NCI-H69 (cell line): ENCODE measurements at regions not wholly inside any gene's neighbourhood (a gene's known extent, or its start where the extent isn't known, plus 50 kb on each side); places are given as distances from the start of the nearest gene placed in this dataset.

ENCODE experiments used
- DNase-seq: peaks from one replicate; lab custom pipeline; 2025; lab: John Stamatoyannopoulos, UW

DNA sequence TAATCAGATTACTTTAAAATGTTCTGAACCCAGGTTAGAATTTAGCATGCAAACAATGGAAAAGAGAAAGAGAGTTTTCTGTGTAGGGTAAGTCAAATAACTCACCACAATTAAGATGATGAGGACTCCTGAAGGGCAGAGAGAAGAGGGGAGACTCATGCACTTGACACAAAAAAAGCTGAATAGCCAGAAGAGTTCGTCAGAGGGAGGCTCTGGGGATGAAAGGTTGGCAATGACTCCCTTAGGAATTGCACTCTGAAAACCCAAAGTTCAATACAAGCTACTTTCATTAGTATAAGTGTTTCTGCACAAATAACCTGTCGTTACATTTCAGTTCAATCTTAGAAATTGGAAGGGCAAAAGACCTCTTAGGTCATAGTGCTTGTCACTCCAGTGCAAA lies 434.4 kb upstream of the PCDH9 start:
- DNase-seq, result no peak

DNA sequence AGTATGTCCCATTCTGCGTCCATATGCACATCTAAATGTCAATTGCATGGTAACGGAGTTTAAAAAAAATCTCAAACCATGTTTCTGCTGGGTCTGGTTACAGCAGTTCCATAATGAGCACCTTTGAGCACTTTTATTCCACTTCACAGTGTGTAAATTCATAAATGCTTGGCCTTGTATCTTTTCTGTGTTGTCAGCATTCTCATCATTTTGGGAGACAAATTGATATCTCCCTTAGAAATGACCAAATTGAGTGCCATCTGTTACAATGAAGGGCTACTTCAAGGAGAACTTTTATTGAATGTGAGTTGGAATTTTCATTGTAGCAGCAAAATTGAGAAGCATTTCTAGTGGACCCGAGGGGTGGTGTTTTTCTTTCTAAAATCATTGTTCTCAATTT lies 432.9 kb upstream of the PCDH9 start:
- DNase-seq, result peak; percentile 22

DNA sequence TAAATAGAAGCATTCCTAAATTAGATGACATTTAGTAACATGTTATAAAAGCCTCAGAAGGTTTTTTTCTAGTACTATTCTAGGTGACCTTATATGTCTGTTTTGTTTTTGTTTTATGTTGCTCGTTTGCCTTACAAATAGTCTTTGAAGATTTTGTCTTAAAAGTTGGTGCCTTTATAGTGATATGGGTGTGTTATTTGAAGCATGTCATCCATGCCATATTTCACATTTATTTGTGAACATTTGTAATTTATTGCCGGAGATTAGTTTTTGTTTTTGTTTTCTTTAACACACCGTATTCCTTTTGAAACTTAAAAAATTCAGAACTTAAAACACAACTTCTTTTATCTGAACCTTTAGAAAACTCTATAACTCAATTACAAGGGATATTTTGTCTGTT lies 422.8 kb upstream of the PCDH9 start:
- DNase-seq, result no peak

DNA sequence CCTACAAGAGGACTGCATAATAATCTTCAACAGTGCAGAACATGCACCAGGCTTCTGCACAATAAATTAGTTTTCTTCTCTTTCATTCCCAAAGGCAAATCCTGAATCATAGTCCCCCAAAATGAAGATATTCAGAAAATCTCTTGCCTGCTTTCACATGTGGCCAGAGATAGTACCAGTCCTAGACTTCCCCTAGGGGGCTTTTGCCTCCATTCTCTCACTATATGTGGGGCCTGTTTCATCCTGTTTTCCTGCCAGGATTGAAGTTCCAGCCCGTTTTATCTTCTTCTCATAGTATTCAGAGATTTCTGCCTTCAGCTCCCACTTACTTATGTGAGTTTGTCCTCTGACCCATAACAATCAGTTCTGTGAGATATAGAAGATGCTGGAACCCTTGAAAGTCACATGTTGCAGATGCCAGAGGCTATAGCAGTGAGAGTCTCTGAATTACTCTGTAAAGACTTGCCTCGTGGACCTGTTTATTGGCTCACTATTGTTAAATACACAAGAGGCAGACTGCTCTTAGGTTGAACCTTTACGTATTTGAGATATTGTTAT lies 421.9 kb upstream of the PCDH9 start:
- no peak for DNase-seq

DNA sequence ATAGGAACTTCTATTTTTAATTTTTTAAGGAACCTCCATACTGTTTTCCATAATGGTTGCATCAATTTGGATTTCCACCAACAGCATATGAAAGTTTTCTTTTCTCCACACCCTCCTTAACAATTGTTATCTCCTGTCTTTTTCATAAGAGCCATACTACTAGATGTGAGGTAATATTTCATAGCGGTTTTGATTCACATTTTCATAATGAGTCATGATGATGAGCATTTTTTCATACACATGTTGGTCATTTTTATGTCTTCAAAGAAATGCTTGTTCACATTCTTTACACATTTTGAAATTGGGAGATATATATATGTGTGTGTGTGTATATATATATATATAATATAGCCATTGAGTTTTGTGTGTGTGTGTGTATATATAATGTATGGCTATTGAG lies 420.3 kb upstream of the PCDH9 start:
- DNase-seq, result no peak

DNA sequence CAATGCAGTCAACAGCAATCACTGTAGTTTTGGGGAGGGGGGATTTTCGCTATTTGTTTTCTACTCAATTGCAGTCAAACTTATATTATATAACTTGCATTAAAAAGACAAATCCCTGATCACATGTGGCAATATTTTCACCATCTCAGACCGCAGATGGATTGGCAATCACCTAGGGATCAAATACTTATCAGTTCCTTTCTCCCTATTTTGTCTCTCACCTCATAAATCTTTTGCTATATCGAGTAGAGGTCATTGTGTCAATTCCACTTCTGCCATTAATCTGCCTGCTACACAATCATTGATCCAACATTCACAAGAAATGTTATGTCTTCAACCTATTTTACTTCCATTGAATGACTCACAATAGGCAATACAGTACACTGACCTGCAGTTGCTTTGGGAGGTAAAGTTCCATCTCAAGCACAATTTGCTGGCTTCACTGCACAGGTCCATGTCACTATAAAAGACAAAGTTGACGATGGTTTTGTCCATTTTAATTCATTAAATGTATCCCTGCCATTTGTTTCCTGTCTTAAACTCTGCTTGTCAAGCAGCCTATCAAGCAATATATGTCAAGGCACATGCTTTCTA lies 415.8 kb upstream of the PCDH9 start:
- DNase-seq, result no peak

DNA sequence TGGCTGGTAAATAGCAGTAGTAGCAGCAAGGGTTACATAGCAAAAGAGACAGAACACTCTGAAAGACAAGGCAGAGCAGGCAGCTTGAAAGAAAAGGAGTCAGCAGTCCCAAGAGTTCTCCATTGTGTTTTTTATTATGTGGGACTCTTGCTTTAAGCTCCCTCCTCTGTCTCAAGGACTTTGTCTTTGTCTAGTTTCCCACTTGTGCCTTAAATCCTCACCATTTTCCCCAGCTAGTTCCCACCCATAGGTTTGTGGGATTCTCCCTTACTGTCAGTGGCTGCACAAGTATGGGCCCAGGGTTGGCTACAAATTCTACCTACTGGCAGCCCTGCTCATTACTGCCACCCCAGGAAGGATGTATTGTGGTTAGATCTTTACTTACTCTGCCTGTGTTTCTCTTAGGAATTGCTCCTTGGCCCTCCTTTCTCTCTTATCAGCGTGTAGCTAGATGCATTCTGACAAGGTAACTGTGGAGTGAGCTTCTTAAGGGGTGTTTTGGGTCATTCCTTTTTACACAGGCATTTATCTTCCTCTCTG lies 413.4 kb upstream of the PCDH9 start:
- peak; percentile 9 for DNase-seq

DNA sequence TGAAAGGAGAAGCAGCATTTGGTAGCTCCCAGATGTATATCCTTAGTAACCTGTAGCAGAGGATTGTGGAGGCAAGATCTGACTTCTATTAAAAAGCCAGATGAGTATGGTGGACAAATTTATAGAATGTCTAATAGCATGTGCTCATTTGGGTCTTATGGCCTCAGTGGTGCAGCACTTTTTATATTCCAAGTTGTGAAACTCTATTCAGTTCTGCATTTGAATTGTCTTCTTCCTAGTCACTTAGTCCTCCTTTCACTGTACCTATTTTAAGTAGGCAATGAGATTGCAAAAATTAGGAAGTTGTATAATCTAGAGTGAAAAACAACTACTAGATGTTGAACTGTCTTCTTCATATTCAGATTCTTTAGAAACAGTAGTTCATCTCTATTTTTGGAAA lies 412.5 kb upstream of the PCDH9 start:
- no peak for DNase-seq

DNA sequence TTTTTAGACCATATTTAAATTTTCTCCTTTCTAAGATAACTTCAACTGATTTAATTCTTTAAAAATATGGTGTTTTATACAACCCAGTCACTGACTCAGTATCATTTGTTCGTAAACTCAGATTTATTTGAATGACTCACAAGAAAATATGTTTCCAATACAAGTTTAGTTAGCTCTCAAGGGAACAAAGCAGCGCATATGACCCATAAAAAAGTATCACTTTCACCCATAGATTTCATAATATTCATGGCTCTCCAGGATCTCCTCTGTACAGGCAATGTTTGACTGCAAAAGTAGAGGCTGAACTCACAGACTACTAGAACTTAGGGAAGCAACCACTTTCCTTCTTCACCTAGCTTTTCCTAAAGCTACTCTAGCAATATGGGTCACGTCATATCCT lies 405.6 kb upstream of the PCDH9 start:
- no peak for DNase-seq

DNA sequence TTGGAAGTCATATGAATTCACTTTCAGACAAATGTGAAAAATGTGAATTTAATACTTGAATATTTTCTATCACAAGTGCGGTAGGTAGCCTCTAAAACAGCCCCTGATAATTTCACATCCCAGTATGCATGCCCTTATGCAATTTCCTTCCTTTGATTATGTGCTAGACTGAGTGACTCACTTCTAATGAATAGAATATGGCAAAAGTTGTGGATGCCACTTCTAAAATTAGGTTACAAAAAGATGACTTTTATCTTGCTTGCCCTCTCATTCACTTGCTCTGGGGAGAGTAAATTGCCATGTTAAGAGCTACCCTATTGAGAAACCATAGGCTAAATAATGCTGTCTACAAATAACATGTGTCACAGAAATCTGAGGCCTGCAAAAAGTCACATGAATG lies 402.5 kb upstream of the PCDH9 start:
- DNase-seq, result no peak

DNA sequence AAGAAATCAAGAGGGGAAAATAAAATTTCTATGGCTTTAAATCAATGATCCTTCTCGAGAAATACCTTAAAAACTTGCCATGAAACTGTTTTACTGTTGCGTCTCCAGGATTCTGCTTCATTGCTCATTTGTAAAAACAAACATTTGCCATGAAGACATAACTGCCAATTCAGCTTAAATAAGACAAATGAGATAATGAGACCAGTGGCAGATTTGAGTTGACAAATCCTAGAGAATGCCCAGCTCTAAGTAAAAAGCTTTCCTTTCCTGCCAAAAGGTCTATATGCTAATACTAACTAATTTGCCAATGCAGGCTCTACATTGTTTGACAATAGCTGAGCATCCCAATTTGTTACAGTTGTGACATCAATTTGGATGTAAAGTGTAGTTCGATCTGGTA lies 400.5 kb upstream of the PCDH9 start:
- DNase-seq, result peak; percentile 55

DNA sequence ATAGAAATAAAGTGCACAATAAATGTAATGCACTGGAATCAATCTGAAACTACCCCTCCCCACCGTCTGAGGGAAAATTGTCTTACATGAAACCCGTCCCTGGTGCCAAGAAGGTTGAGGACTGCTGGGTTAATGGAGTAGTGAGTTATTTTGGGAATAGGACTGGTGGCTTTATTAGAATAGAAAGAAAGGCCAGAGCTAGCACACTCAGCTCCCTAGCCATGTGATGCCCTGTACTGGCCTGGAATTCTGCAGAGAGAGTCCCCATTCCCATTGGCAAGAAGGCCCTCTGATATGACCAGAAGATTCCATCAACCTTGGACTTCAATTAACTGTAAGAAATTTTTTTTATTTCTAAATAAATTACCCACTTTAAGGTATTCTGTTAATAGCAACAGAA lies 393.5 kb upstream of the PCDH9 start:
- DNase-seq, result no peak

DNA sequence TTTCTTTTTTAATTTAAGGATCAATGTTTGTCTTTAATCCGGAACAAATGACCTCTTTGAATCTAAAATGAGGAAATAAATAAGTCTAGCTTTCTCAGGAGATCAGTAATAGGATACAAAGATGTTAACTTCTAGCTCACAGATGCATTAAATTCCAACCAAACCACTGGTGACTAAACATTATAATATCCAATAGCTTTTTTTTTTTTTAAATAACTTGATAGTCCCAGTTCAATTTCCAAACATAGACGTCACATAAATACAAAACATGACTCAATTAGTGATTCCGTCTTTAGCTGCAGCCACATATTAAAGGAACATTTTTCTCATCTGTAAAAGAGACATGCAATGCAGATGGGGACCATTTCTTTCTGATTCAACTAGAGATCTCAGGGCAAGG lies 390.5 kb upstream of the PCDH9 start:
- no peak for DNase-seq

DNA sequence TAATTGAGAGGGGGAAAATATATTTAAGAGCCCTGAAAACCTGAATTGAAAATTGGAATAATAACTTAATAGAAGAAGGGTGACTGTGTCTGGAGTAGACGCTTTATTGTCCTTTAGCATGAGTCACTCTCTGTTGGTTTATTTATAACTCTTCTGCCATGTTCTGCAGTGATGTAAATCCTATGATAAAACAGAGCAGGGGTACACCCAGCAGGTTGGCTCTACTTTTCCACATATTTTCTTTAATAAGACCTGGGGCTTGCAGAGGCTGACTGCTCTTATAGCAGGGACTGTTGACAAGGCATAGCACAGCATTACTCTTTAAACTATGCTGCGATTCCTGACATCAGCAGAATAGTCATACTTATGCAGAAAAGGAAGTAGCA lies 389.9 kb upstream of the PCDH9 start:
- peak; percentile 23 for DNase-seq

DNA sequence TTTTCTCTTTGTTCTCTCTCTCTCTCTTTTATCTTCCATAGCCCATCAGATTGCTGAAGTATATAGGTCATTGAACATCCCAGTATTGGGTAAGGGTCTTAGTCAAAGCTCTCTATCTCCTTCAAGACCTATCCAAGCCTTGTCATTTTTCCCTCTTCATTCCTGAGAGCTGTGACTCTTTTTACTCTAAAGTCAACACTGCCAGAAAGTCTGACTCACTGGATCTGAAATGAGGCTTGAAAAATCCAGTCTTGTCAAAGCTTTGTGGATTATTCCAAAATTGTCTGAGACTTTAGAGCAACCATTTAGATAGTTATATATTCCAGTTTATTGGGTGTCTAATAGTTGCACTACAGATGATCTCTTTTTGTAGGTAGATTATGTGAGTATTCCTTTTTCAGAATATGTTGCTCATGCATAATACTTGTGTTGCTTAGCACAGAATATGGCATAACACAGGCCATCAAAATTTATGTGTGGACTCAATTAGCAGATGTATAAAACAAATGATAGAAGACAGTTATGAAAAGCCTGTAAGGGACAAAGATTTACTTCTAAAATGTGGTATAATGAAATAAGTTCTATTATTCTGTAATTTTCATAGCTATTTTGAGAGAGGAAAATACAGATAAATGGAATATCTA lies 389.3 kb upstream of the PCDH9 start:
- peak; percentile 21 for DNase-seq

DNA sequence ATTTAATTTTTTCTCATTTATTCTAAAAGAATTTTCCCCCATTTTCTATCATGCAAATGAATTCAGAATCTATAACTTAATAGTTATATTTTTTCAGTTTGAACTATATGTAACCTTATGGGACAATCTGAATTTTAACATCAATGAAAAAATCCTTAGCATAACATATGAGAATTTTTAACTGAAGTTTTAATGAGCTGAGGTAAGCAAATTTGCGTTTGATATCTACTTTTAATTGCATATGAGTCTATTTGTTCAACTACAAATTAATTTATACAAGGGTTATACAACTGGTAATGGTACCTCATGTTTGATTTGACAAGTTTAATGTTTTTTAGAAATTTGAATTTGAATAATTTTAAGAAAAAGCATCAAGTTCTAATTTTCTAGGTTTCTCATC lies 384.4 kb upstream of the PCDH9 start:
- DNase-seq, result no peak

DNA sequence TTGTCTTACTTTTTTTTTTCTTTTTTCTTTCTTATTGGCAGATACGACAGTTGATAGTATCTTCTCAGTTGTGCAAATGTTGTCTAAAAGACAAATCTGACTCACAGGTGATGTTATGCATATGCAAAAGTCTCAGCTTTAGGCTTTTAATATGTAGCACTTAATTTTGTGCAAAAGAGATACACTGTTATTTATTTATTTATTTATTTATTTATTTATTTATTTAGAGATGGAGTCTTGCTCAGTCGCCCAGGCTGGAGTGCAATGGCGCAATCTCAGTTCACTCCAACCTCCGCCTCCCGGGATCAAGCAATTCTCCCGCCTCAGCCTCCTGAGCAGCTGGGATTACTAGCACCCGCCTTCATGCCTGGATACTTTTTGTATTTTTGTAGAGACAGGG lies 383.9 kb upstream of the PCDH9 start:
- no peak for DNase-seq

DNA sequence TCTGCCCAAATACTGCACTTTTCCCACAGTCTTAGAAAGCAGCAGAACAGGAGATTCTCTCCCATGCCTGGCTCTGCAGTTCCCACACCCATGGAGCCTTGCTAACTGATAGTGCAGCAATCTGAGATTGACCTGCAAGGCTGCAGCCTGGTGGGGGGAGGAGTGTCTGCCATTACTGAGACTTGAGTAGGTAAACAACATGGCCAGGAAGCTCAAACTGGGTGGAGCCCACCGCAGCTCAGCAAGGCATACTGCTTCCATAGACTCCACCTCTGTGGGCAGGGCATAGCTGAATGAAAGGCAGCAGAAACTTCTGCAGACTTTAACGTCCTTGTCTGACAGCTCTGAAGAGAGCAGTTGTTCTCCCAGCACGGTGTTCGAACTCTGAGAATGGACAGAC lies 358.5 kb upstream of the PCDH9 start:
- no peak for DNase-seq

DNA sequence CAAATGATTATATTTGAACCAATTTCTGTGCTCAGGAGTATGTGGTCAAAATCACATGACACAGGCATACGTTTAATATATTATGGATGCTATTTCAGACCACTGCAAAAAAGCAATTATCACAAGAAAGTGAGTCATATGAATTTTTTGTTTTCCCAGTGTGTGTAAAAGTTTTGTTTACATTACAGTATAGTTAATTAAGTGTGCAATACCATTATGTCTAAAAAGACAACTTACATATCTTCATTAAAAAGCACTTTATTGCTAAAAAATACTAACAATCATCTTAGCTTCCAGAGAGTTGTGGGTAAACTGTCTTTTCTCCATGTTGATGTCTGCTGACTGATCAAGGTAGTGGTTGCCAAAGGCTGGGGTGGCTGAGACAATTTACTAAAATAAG lies 347.2 kb upstream of the PCDH9 start:
- no peak for DNase-seq

DNA sequence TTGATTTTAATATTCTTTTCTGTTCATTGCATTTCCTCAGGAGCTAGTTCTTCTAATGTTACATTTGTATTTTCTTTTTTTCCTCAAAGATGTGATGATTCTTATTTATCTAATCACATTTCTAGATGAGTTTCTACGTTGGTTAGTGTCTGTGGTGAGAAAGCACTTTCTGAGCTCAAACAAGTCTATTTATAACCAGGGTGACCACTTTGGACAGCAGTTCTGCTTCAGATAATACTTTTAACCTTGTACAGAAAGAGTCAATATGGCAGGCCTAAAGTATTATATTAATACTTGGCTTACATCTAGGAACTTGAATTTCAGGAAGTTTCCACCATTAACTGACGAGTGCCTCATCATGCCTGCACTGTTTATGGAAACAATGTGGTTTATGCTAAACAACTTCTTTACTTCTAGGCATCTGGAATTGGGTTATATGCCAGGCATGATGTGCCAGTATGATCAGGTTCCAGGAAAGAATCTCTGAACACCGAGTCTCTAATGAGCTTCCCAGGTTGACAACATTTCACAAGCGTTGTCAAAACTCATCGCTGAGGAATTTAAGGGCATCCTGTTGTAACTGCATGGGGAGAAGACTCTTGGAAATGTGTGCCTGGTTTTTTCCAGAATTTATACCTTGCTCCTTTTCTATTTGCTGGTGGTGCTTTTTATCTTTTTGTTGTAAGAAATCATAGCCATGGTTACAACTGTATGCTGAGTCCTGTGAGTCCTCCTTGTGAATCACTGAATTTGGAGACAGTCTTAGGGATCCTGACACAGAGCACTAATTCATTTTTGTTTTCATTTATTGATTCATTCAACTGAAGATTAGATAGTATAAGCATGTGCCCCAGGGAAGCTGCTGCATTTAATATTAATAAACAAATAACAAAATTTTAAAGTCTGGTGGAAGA lies 344.4 kb upstream of the PCDH9 start:
- no peak for DNase-seq

DNA sequence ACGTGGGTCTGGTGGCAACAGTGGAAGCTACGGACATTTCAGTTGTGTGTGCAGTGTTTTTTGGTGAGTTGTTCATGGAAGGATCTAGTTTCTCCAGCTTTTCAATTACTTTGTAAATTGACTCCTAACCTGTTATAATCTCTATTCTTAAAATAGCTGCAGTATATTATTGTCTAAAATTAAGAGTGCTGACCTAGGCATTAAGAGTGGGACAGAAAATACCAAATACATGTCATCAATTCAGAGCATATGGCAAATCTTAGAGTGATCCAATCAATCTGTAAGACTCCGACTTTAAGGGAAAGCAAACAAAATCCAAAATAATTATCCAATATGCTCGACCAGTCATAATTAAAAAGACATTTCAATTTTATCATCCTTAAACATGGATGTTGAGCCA lies 338.1 kb upstream of the PCDH9 start:
- DNase-seq, result no peak

DNA sequence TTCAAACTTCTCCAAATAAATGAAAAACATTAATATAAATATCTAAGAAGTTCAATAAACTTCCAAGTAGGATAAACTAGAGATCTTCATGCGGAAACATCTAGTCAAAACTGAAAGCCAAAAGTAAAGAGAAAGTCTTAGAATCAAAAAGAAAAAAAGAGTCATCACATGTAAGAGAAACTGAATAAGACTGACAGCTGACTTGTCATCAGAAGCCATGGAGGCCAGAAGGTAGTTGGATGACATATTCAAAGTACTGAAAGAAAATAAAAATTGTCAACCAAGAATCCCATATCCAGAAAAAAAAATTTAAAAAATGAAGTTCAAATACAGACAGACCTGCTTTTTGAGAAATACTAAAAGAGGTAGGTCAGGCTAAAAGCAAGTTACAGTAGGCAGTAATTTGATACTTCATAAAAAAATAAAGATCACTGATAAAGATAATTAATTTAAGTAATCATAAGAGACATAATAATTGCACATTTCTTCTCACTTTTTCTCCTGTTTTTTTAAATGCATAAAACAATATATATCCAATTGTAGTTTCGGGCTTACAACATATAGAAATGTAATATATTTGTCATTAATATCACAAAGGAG lies 327.6 kb upstream of the PCDH9 start:
- peak; percentile 17 for DNase-seq
